Upper lobe of left lung (tissue), 6 donors: ENCODE measurements at regions not wholly inside any gene's neighbourhood (a gene's known extent, or its start where the extent isn't known, plus 50 kb on each side); places are given as distances from the start of the nearest gene placed in this dataset.

Experiments used
- ATAC-seq, 2 donors: fragments of 200-7000 bp; cut with Tn5 transposase; one replicate each; pipeline ENCODE4 v1.9.1; 2022; ENCODE audit warnings: mild to moderate bottlenecking in 2 of 2, moderate library complexity in 2 of 2; ENCODE audit not compliant: low FRiP score in 2 of 2
- DNase-seq, 2 donors: peaks; one replicate each; pipeline ENCODE4 v3.0.0-alpha.2; 2019 to 2020
- H3K27ac ChIP-seq, 4 donors: fragments of 200-600 bp; sonication (generic); one replicate each; pipeline ENCODE4 v1.5.1; 2016 to 2019
- H3K27me3 ChIP-seq, 4 donors: fragments of 200-600 bp; sonication (generic); one replicate each; pipeline ENCODE4 v1.5.1; 2017 to 2019
- H3K36me3 ChIP-seq, 4 donors: fragments of 200-600 bp; sonication (generic); one replicate each; pipeline ENCODE4 v1.5.1; 2016 to 2019
- H3K4me1 ChIP-seq, 4 donors: fragments of 200-600 bp; sonication (generic); one replicate each; pipeline ENCODE4 v1.5.1; 2018 to 2019
- H3K4me3 ChIP-seq, 4 donors: fragments of 200-600 bp; sonication (generic); one replicate each; pipeline ENCODE4 v1.5.1; 2017 to 2019; ENCODE audit warnings: mild to moderate bottlenecking in 2 of 4, moderate library complexity in 1 of 4
- H3K9me3 ChIP-seq, 4 donors: fragments of 200-600 bp; sonication (generic); one replicate each; pipeline ENCODE4 v1.5.1; 2018 to 2019
- CTCF ChIP-seq, 6 experiments: fragments of 450-650 bp in 4 of 6; fragments of 200-600 bp in 2 of 6; sonication (generic) in 2 of 6; IDR thresholded peaks; one replicate each; pipeline ENCODE4 v1.5.1; 2016 to 2019; ENCODE audit warnings: antibody characterized with exemption in 6 of 6
- EP300 ChIP-seq, 4 donors: sonication (generic); formaldehyde crosslinking; IDR thresholded peaks; one replicate each; pipeline ENCODE4 v1.5.1; 2017; ENCODE audit warnings: antibody characterized with exemption in 4 of 4, control low read depth in 2 of 4
- POLR2A ChIP-seq, 4 donors: fragments of 450-650 bp; IDR thresholded peaks; one replicate each; pipeline ENCODE4 v1.5.1; 2016 to 2017; ENCODE audit warnings: antibody characterized with exemption in 4 of 4, mild to moderate bottlenecking in 2 of 4
- POLR2AphosphoS5 ChIP-seq, 2 donors: sonication (generic); formaldehyde crosslinking; IDR thresholded peaks; one replicate each; pipeline ENCODE4 v1.5.1; 2017; ENCODE audit warnings: antibody characterized with exemption in 2 of 2
- WGBS, 2 donors: methylation state at CpG; one replicate each; pipeline ENCODE4 v1.1.5; 2017 to 2018; 5-methylcytosine and 5-hydroxymethylcytosine counted together
- donor health status: DM: no; HTN: no; CAD: no; lungs with moderate emphysema.
- donor health status: DM: no; HTN: yes; CAD: no; lungs with severe emphysema.

GRCh38 chr5:29414681-29415080, 1778.8 kb upstream of the CDH6 start:
- Histone ChIP-seq H3K9me3 (no peaks in the 10 kb centered on the region), H3K27me3 (no peaks in the 10 kb centered on the region), H3K36me3 (no peaks in the 10 kb centered on the region), H3K4me3 (no peak overlapping the region), H3K27ac (no peak overlapping the region), H3K4me1 (no peaks in the 10 kb centered on the region)
- DNase-seq, result no peak
- TF ChIP-seq POLR2A (IDR thresholded peaks at IDR 0.05), result no peak
- TF ChIP-seq POLR2AphosphoS5 (IDR thresholded peaks at IDR 0.05), result no peak
- TF ChIP-seq EP300 (IDR thresholded peaks at IDR 0.05), result no peak
- no peak for TF ChIP-seq CTCF (IDR thresholded peaks at IDR 0.05)
- ATAC-seq, result no peak

- H3K36me3 ChIP-seq, result no peaks in the 10 kb centered on the region
- H3K4me3 ChIP-seq, result no peak overlapping the region
- no peaks in the 10 kb centered on the region for H3K9me3 ChIP-seq
- H3K27ac ChIP-seq, result no peak overlapping the region
- WGBS, 2 donors, result 23 to 36% methylated on average over 1 of the region's 1 CpG
- no peaks in the 10 kb centered on the region for H3K4me1 ChIP-seq
- no peak for ATAC-seq
- TF ChIP-seq POLR2AphosphoS5 (IDR thresholded peaks at IDR 0.05) (no peak), CTCF (IDR thresholded peaks at IDR 0.05) (no peak), EP300 (IDR thresholded peaks at IDR 0.05) (no peak), POLR2A (IDR thresholded peaks at IDR 0.05) (no peak)
- H3K27me3 ChIP-seq, result no peaks in the 10 kb centered on the region
- no peak for DNase-seq
Measured at GRCh38 chr5:29412979-29413378, 1780.5 kb upstream of the CDH6 start.

GRCh38 chr5:29402270-29402669, 1791.2 kb upstream of the CDH6 start:
- ATAC-seq (no peak), DNase-seq (no peak)
- Histone ChIP-seq H3K4me1 (no peaks in the 10 kb centered on the region), H3K27me3 (no peaks in the 10 kb centered on the region), H3K27ac (no peak overlapping the region), H3K4me3 (no peak overlapping the region), H3K9me3 (peaks cover 0 to 18% (median 0%) of the 10 kb centered on the region in 4 donors), H3K36me3 (no peaks in the 10 kb centered on the region)
- TF ChIP-seq POLR2A (IDR thresholded peaks at IDR 0.05) (no peak), EP300 (IDR thresholded peaks at IDR 0.05) (no peak), POLR2AphosphoS5 (IDR thresholded peaks at IDR 0.05) (no peak), CTCF (IDR thresholded peaks at IDR 0.05) (no peak)

- Histone ChIP-seq H3K27ac (no peak overlapping the region), H3K9me3 (no peaks in the 10 kb centered on the region), H3K4me1 (no peaks in the 10 kb centered on the region), H3K36me3 (no peaks in the 10 kb centered on the region), H3K27me3 (no peaks in the 10 kb centered on the region), H3K4me3 (no peak overlapping the region)
- DNase-seq, result no peak
- TF ChIP-seq POLR2A (IDR thresholded peaks at IDR 0.05) (no peak), EP300 (IDR thresholded peaks at IDR 0.05) (no peak), CTCF (IDR thresholded peaks at IDR 0.05) (no peak), POLR2AphosphoS5 (IDR thresholded peaks at IDR 0.05) (no peak)
- WGBS, 2 donors, result 84% methylated on average over 7 of the region's 7 CpGs
- ATAC-seq, result no peak
Measured at GRCh38 chr5:29389993-29390392, 1803.5 kb upstream of the CDH6 start.

GRCh38 chr5:29387384-29387783, 1806.1 kb upstream of the CDH6 start:
- no peak overlapping the region for H3K27ac ChIP-seq
- H3K9me3 ChIP-seq, result no peaks in the 10 kb centered on the region
- H3K4me3 ChIP-seq, result no peak overlapping the region
- no peak for TF ChIP-seq EP300 (IDR thresholded peaks at IDR 0.05)
- H3K4me1 ChIP-seq, result no peaks in the 10 kb centered on the region
- ATAC-seq (no peak), DNase-seq (no peak)
- WGBS, 2 donors, result 52 to 54% methylated on average over 1 of the region's 1 CpG
- no peaks in the 10 kb centered on the region for H3K27me3 ChIP-seq
- no peaks in the 10 kb centered on the region for H3K36me3 ChIP-seq
